GM19043 (cell line): ENCODE measurements at regions not wholly inside any gene's neighbourhood (a gene's known extent, or its start where the extent isn't known, plus 50 kb on each side); places are given as distances from the start of the nearest gene placed in this dataset.
"Not testable (repeated sequence)": the region's sequence is repeated elsewhere in the genome, so short reads cannot be mapped to it uniquely, and the experiment has no call there.

Experiments
- ATAC-seq: cut with Tn5 transposase; IDR thresholded peaks from one replicate; pipeline ENCODE4 v1.9.1; 2021; ENCODE audit warnings: low read depth; ENCODE audit not compliant: unreplicated experiment

DNA sequence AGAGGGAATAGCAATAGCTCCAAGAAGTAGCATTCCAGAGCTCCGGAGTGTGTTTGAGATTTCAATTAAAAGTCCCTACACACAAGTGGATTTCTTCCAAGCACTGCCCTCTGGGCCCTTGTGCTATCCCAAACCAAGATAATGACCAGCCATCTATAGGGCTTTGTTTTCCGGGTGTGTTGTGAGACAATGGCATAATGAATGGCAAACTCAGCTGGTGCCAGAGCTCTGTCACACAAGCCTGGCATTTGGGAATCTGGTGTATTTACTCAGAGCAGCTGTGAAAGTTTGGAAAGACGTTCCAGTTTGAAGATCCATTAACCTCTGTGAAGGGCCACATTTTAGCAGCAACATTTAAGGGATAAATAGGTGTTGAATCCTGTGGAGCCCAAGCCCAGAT lies 61.2 kb upstream of the TMTC2 start:
- ATAC-seq, result no peak

DNA sequence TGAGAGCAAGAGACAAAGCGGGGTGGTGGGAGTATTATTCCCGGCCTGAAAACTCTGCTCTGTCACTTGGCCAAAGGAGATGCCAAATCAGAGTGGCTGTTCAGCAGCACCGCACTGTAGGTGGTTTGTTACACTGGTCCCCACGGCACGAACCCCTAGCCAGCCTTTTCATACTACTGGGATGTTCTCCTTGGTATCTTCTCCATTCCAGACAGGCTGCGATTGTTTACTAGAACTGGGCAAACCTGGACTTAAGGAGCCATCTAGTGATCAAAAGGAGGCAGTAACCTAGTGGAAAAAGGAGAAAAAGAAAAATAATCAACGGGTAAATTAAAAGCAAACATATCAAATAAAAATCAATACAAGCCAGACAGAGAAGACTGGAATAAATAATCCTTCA lies 58.9 kb upstream of the TMTC2 start:
- ATAC-seq, result peak; percentile 71

DNA sequence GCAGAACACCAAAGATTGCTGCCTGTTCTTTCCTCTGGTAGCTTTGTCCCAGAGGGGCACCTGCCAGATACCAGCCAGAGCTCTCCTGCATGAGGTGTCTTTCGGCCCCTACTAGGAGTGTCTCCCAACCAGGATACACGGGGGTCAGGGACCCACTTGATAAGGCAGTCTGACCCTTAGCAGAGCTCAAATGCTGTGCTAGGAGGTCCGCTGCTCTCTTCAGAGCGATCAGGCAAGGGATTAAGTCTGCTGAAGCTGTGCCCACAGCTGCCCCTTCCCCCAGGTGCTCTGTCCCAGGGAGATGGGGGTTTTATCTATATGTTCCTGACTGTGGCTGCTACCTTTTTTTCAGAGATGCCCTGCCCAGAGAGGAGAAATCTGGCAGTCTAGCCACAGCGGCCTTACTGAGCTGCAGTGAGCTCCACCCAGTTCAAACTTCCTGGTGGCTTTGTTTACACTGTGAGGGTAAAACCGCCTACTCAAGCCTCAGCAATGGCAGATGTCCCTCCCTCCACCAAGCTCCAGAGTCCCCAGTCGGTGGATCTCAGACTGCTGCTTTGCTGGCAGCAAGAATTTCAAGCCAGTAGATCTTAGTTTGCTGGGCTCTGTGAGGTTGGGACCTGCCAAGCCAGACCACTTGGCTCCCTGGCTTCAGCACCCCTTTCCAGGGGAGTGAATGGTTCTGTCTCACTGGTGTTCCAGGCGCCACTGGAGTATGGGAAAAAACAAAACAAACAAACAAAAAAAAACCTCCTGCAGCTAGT lies 52.0 kb upstream of the TMTC2 start:
- ATAC-seq, result not testable (repeated sequence)

DNA sequence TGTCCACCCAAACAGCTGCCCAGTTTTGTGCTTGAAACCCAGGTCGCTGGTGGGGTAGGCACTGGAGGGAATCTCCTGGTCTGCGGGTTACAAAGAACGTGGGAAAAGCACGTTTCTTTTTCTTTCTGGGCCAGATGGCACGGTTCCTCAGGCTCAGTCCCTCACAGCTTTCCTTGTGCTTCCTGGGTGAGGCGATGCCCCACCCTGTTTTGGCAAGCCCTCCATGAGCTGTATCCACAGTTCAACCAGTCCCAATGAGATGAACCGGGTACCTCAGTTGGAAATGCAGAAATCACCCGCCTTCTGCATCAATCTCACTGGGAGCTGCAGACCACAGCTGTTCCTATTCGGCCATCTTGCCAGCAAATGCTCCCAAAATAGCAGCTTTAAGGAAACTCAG lies 51.4 kb upstream of the TMTC2 start:
- no peak for ATAC-seq
